Skeletal muscle cell (primary cell): ENCODE measurements at regions not wholly inside any gene's neighbourhood (a gene's known extent, or its start where the extent isn't known, plus 50 kb on each side); places are given as distances from the start of the nearest gene placed in this dataset.
"Not testable (repeated sequence)": the region's sequence is repeated elsewhere in the genome, so short reads cannot be mapped to it uniquely, and the experiment has no call there.

Experiments used
- DNase-seq: peaks from one replicate; pipeline ENCODE4 v3.0.0-alpha.2; 2010; ENCODE audit warnings: low read depth
- H3K4me3 ChIP-seq: 2 replicates; pipeline ENCODE4 v1.5.1; 2011; ENCODE audit warnings: low read depth, mild to moderate bottlenecking, control low read depth, low read length, moderate library complexity

- no peak overlapping the region for H3K4me3 ChIP-seq
- DNase-seq, result no peak
Measured at GRCh38 chr12:127832172-127832571, 434.8 kb upstream of the TMEM132C start.

DNA sequence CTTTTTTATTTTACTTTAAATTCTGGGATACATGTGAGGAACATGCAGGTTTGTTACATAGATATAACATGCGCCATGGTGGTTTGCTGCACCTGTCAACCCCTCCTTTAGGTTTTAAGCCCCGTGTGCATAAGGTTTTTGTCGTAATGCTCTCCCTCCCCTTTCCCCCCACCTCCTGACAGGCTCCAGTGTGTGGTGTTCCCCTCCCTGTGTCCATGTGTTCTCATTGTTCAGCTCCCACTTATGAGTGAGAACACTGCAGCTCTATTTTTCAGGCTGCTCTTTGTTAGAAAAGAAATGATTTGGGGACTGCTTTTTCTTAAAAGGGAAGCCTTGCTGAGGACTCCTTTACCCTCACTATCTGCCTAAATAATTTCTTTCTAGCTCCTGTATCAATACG lies 430.2 kb upstream of the TMEM132C start:
- not testable (repeated sequence) for H3K4me3 ChIP-seq, DNase-seq

DNA sequence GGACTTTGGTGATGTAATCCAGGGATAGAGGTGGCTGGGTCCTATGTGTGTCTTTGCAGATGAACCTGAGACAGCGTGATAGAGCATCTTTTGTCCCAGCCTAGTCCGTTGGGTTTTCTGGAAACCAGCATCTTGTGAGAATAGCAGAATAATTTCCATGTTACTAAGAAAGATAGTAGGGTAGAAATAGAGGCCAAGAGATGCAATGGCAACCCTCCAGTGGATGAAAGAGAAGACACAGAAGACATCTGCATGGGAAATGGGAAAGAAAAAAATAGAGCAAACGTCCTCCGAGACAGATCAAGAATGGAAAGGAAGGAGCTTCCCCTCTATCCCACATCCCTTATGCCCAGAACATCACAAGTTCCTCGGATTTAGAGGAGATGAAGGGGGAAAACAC lies 409.3 kb upstream of the TMEM132C start:
- no peak overlapping the region for H3K4me3 ChIP-seq
- DNase-seq, result no peak

DNA sequence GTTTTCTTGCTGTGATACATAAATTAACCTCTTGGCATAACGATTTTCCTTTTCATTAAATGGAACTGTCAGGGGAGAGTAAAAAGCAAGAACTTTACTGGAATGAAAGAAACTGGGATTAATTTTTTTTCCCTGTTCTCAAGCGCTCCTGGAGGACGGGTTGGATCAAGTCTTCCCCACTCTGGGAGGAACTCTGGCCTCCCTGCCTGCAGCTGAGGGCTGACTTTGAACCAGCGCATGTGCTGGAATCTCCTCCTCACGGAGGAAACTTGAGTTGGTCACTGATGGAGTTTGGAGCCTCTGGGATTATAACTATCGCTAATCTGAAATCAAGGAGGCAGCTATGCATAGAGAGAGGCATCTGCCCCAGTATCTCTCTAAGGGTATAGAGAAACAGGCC lies 406.4 kb upstream of the TMEM132C start:
- no peak overlapping the region for H3K4me3 ChIP-seq
- DNase-seq, result no peak

GRCh38 chr12:127861406-127861805 lies 405.6 kb upstream of the TMEM132C start:
- DNase-seq, result no peak

GRCh38 chr12:127873306-127873705 lies 393.7 kb upstream of the TMEM132C start:
- no peak overlapping the region for H3K4me3 ChIP-seq
- no peak for DNase-seq

More at GRCh38 chr12:127861406-127861805, 405.6 kb upstream of the TMEM132C start:
- no peak overlapping the region for H3K4me3 ChIP-seq

DNA sequence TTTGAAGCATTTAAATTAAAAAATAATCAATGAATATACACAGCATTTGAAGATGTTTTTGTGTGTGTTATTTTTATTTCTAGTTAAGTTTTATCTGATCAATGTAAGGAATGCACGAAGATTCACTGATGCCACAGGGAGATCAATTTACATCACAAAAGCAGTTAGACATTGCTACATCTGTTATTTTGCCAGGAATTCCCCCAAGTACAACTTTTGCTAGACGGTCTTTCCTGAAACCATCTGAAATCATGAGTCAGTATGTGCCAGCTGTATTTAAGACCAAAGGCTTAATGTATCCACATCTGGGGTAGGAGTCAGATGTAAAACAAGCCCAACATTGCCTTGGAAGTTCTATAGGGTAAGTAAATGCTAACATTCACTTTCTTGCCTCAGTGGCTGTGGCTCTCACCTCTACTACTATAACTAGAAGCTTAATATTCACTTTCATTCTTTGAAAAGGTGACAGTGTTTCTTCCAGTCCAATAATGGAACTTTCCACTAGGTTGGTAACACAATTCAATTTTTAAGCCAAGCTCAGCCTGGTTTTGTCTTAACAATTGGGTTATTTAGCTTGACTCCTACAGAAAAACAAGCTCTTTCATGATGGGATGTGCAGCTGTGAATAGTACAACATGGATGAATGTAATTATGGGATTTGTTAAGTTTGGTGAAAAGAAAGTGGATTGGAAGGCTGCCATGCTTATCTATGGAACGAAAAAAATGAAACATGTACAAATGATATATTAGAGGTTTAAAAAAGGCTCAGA lies 385.4 kb upstream of the TMEM132C start:
- DNase-seq, result no peak
- H3K4me3 ChIP-seq, result no peak overlapping the region

GRCh38 chr12:127883013-127883412 lies 384.0 kb upstream of the TMEM132C start:
- H3K4me3 ChIP-seq, result no peak overlapping the region
- no peak for DNase-seq

GRCh38 chr12:127885954-127886750 lies 380.8 kb upstream of the TMEM132C start:
- no peak for DNase-seq
- no peak overlapping the region for H3K4me3 ChIP-seq

DNA sequence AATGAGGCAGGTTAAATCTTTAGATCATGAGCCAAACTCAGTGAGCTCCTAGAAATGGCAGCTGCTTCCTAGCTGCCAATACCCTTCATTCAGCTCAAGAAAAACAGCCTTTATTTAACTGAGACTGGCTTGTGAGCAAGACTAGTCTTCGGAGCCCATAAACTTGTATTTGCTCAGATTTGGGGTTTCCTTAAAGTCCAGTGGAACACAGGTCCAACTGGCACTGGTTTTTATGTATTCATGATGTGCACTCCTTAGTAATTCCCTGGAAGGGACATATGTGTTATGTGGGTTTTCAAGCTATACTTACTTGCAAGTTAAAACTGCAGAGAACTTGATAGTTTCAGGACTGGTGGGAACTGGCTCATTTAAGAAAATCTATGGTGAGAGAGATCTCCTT lies 380.1 kb upstream of the TMEM132C start:
- no peak overlapping the region for H3K4me3 ChIP-seq
- no peak for DNase-seq

DNA sequence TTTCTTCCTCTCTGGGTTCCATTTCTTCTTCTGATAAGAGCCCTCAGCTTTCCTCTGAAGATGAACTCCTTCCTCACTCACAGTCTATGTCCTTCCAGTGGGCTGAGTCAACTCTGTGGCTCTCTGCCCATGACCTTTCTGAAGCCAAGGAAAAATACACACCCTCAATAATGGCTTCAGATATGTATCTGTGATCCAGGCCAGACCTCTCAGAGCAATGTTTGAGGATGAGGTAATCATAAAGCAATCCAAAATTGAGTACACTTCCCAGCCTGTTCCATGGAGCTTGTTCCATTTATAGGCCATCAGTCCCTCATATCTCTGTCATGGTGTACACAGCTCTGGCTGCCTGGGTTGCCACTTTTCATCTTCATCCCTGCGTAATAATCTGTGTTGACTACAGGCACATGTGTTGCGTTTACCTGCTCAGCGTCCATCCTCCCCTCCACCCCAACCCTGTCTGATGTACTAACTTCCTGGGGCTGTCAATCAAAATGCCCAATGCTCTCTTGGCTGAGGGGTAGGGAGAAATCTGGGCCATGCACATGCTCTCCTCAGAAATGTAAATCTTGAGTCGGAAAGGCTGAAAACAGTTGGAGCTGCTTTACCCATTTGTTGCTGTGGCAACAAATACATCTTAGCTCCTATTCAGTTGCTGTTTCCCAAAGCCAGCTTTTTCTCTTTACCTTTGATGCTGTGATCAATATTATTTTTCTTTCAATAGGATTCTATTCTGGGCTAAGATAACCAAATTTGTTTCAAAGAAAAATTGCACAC lies 377.8 kb upstream of the TMEM132C start:
- H3K4me3 ChIP-seq, result no peak overlapping the region
- no peak for DNase-seq

DNA sequence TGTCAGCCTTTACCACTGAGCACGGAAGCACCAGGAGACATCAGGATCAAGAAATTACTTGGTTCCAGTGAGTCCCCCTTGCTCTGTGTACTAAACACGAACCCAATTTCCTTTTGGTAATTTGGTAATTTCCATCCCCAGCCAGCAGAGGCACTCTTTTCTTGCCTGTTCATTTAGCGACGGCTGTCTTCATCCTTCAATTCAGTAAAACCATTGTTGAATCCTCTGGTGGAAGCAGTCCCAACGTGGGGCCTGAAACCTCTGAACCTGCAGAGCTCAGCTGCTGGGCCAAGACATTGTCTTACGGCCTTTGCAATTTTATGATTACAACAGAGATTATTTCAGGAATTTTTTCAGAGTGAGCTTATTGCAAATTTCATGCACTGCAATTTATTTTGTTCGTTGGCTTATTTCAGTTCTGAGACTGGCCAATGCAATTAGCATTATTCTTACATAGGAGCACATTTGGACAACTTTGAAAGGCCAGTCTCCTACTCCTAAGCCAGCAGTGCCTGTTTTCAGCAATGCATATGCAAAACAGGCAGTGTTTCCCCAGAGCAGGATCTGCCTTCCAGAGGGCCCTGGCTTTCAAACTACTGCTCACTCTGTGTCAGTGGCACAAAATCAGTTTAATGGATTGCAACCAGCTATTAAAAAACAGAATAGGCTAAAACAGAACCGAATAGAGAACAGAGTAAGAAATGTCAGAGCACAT lies 372.9 kb upstream of the TMEM132C start:
- H3K4me3 ChIP-seq, result no peak overlapping the region
- no peak for DNase-seq

DNA sequence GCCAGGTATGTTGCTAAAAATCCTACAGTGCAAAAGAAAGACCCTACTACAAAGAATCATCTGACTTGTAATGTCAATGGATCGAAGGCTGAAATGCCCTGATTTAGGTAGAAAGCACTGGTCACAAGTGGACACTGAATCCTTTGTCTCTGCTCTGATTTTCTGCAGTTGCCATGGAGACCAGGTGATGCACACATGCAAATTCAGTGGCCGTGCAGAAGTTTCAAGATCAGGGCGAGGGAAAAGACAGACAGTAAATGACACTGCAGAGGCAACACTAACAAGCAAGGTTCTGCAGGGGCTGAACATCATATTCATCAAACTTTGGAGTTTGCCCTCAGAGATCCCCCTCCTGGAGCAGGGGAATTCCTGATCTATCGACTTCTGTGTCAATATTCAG lies 370.3 kb upstream of the TMEM132C start:
- DNase-seq, result no peak
- no peak overlapping the region for H3K4me3 ChIP-seq

DNA sequence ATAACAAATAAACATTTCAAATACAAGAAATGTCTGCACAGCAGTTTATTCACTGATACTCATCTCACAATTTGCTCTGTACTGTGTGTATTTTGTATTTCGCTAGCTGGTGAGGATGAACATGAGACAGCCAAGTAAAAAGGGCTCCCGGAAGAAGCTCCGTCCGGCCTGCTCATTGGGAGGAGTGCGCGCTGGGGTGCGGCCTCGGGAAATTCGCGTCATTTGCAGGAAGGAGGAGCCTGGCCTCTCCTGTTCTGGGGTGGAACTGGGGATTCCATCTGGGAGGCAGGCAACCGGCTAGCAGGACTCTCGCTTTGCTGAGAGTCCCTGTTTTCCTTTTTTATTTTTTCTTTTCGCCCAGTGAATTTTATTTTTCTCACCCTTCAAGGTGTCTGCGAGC lies 368.4 kb upstream of the TMEM132C start:
- no peak for DNase-seq
- no peak overlapping the region for H3K4me3 ChIP-seq

DNA sequence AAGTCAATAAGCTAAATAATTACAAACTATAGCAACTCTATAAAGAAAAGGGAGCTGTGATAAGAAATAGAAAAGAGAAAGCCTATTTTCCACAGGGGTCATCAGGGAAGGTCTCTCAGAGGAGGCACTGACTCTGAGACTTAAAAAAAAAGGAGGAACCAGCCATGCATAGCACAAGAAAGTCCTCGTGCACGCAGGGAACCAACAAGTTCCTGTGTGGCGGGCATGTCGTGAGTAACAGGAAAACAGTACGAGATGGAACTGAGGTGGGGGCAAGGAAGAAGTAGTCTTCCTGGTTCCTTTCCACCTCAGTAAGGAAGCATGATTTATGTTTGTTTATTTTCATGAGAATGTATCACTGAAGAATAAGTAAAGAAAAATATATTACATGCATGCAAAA lies 367.0 kb upstream of the TMEM132C start:
- DNase-seq, result no peak
- no peak overlapping the region for H3K4me3 ChIP-seq

- no peak for DNase-seq
- H3K4me3 ChIP-seq, result no peak overlapping the region
Measured at GRCh38 chr12:127900386-127900785, 366.6 kb upstream of the TMEM132C start.

DNA sequence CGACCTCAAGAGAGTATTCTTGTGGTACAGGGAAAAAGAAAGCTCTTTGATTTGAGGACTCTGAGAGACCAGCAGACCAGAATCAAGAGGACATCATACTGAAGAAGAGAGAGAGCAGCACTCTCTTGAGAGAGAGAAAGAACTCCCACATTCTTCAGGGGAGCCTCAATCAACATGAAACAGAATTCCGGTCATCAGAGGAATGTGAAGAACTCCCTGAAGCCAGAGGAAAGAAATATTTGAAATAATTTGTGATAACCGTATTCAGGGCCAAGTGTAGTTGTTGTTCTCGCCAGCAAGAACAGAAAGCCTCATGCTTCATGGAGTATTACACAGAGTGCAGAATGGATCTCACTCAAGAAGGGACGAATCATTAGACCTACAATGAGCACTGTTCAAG lies 363.8 kb upstream of the TMEM132C start:
- no peak for DNase-seq
- no peak overlapping the region for H3K4me3 ChIP-seq

DNA sequence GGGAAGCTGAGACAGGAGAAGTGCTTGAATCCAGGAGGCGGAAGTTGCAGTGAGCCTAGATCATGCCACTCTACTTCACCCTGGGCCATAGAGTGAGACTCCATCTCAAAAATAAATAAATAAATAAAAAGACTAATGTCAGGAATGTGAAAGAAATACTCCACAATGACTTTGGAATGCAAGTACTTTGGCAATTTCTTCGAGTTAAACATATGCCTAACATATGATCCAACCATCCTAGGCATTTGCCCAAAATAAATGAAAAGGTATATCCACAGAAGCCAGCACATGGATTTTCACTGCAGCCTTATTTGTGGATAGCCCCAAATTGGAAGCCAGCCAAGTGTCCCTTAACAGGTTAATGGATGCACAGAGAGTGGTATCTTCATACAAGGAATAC lies 357.9 kb upstream of the TMEM132C start:
- H3K4me3 ChIP-seq, result no peak overlapping the region
- DNase-seq, result no peak

DNA sequence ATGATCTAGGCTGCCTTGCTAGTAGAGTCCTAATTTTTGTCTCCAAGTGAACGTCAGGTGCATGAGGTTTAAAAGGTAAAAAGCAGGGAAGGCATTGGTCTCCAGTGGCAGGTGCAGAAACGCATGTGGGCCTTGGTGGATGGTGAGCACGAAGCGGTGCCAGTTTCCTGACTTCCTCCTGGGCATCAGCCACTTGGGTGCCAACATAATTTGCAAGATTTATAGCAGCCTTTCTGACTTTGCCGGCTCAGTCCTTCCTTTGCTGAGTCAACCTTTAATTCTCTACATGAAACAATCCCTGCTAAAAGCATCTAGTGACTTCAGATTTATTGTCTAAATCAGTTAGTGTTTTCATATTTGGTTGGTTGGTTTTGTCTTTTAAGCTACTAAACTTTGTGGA lies 355.7 kb upstream of the TMEM132C start:
- no peak for DNase-seq
- H3K4me3 ChIP-seq, result no peak overlapping the region
